Kidney epithelial cell (primary cell): ENCODE measurements at regions not wholly inside any gene's neighbourhood (a gene's known extent, or its start where the extent isn't known, plus 50 kb on each side); places are given as distances from the start of the nearest gene placed in this dataset.

Experiments used
- DNase-seq: peaks from one replicate; pipeline ENCODE4 v3.0.0-alpha.2; 2010; ENCODE audit warnings: low read depth
- H3K27me3 ChIP-seq: 2 replicates; pipeline ENCODE4 v1.6.0; 2011; ENCODE audit warnings: low read length; ENCODE audit not compliant: control insufficient read depth, insufficient read depth
- H3K36me3 ChIP-seq: 2 replicates; pipeline ENCODE4 v1.5.1; 2011; ENCODE audit warnings: low read length; ENCODE audit not compliant: control insufficient read depth, insufficient read depth
- H3K4me3 ChIP-seq: 2 replicates; pipeline ENCODE4 v1.5.1; 2011; ENCODE audit warnings: low read depth, mild to moderate bottlenecking, control low read depth, low read length
- TF ChIP-seq, protein P1 (sequence below): IDR thresholded peaks from 2 replicates; pipeline ENCODE4 v1.5.1; 2011; ENCODE audit warnings: mild to moderate bottlenecking, moderate library complexity, low read length, control low read depth, inconsistent platforms; ENCODE audit not compliant: insufficient read depth, poor library complexity, severe bottlenecking

- Histone ChIP-seq H3K4me3 (no peak overlapping the region), H3K27me3 (no peaks in the 10 kb centered on the region), H3K36me3 (no peaks in the 10 kb centered on the region)
- TF ChIP-seq, protein P1, sequence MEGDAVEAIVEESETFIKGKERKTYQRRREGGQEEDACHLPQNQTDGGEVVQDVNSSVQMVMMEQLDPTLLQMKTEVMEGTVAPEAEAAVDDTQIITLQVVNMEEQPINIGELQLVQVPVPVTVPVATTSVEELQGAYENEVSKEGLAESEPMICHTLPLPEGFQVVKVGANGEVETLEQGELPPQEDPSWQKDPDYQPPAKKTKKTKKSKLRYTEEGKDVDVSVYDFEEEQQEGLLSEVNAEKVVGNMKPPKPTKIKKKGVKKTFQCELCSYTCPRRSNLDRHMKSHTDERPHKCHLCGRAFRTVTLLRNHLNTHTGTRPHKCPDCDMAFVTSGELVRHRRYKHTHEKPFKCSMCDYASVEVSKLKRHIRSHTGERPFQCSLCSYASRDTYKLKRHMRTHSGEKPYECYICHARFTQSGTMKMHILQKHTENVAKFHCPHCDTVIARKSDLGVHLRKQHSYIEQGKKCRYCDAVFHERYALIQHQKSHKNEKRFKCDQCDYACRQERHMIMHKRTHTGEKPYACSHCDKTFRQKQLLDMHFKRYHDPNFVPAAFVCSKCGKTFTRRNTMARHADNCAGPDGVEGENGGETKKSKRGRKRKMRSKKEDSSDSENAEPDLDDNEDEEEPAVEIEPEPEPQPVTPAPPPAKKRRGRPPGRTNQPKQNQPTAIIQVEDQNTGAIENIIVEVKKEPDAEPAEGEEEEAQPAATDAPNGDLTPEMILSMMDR, result no peak
- DNase-seq, result no peak
Measured at GRCh38 chr3:148604270-148605085, 93.2 kb upstream of the AGTR1 start.

DNA sequence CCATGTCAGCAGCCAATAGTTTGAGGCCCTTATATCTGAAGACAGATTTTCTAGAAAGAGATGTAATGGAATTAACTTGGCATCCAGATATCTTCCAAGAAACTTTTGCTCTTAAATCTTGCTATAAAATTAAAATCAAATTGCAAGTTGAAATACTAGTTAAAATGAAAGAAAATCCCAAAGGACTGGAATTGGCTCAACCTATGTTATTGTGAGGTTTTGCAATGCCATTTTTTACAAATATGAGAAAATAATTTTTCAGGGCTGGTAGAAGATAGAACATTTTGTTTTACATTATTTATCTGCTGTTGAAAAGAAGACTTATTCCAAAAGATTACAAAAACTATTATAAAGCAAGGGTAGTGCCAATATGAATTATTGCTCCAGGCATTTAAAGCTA lies 92.2 kb upstream of the AGTR1 start:
- Histone ChIP-seq H3K4me3 (no peak overlapping the region), H3K27me3 (no peaks in the 10 kb centered on the region), H3K36me3 (no peaks in the 10 kb centered on the region)
- TF ChIP-seq, protein P1, result no peak
- no peak for DNase-seq

DNA sequence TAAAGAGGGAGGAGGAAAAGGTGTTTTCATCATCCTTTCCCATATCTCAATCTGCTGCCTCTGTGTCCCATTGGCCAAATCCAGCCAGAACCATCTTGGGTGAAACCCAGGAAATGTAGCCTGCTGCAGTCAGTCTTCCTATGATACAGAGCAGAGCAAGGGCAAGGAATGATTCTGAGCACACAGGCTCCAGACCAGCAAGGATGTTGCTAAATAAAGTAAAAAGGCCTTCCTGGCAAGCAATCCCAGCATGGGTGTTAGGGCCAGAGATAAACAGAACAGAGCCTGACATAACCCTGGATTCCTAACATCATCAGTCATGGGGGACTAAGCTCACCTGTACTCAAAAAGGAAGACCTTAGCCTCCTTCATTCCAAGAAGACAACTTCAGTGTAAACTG lies 90.7 kb upstream of the AGTR1 start:
- Histone ChIP-seq H3K4me3 (no peak overlapping the region), H3K27me3 (no peaks in the 10 kb centered on the region), H3K36me3 (no peaks in the 10 kb centered on the region)
- TF ChIP-seq, protein P1, result no peak
- no peak for DNase-seq

- no peaks in the 10 kb centered on the region for H3K36me3 ChIP-seq
- no peaks in the 10 kb centered on the region for H3K27me3 ChIP-seq
- TF ChIP-seq, protein P1, result no peak
- no peak for DNase-seq
- H3K4me3 ChIP-seq, result no peak overlapping the region
Measured at GRCh38 chr3:148607491-148607890, 90.2 kb upstream of the AGTR1 start.

DNA sequence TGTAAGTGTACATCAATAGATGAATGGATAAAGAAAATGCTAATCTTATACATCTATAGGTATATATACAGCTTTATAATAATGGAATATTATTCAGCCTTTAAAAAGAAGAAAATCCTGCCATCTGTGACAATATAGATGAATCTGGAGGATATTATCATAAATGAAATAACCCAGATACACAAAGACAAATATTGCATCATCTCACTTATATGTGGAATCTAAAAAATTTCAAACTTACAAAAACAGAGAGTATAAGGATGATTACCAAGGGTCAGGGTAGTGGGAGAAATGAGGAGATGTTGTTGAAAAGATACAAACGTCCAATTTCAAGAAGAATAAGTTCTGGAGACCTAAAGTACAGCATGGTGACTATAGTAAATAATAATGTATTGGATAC lies 85.4 kb upstream of the AGTR1 start:
- Histone ChIP-seq H3K36me3 (no peaks in the 10 kb centered on the region), H3K27me3 (no peaks in the 10 kb centered on the region), H3K4me3 (no peak overlapping the region)
- no peak for DNase-seq
- TF ChIP-seq, protein P1, result no peak

GRCh38 chr3:148615382-148615781 lies 82.3 kb upstream of the AGTR1 start:
- TF ChIP-seq, protein P1, result no peak
- Histone ChIP-seq H3K4me3 (no peak overlapping the region), H3K27me3 (no peaks in the 10 kb centered on the region), H3K36me3 (no peaks in the 10 kb centered on the region)
- no peak for DNase-seq
